ENCODE measurements at regions not wholly inside any gene's neighbourhood (a gene's known extent, or its start where the extent isn't known, plus 50 kb on each side); places are given as distances from the start of the nearest gene placed in this dataset.
"Not testable (repeated sequence)": the region's sequence is repeated elsewhere in the genome, so short reads cannot be mapped to it uniquely, and the experiment has no call there.

GRCh38 chr3:178352326-178353005, 183.8 kb upstream of the KCNMB2 start:
- no peak for DNase-seq (ENCODE audit: low spot score)

- DNase-seq (ENCODE audit: low spot score): no peak
Measured at GRCh38 chr3:178353006-178353694, 183.1 kb upstream of the KCNMB2 start.

GRCh38 chr3:178359728-178360127, 176.5 kb upstream of the KCNMB2 start:
- no peak for DNase-seq (ENCODE audit: low spot score)

GRCh38 chr3:178363048-178363447, 173.2 kb upstream of the KCNMB2 start:
- DNase-seq (ENCODE audit: low spot score): not testable (repeated sequence)

- no peak for DNase-seq (ENCODE audit: low spot score)
Measured at GRCh38 chr3:178367817-178368617, 168.2 kb upstream of the KCNMB2 start.

- no peak for DNase-seq (ENCODE audit: low spot score)
Measured at GRCh38 chr3:178369006-178369405, 167.2 kb upstream of the KCNMB2 start.

GRCh38 chr3:178369811-178370210, 166.4 kb upstream of the KCNMB2 start:
- DNase-seq (ENCODE audit: low spot score): no peak

- no peak for DNase-seq (ENCODE audit: low spot score)
Measured at GRCh38 chr3:178370387-178370786, 165.8 kb upstream of the KCNMB2 start.

- no peak for DNase-seq (ENCODE audit: low spot score)
Measured at GRCh38 chr3:178381555-178381954, 154.7 kb upstream of the KCNMB2 start.

- no peak for DNase-seq (ENCODE audit: low spot score)
Measured at GRCh38 chr3:178381971-178382448, 154.2 kb upstream of the KCNMB2 start.

GRCh38 chr3:178382449-178383061, 153.7 kb upstream of the KCNMB2 start:
- no peak for DNase-seq (ENCODE audit: low spot score)

GRCh38 chr3:178384321-178385230, 151.7 kb upstream of the KCNMB2 start:
- DNase-seq (ENCODE audit: low spot score): no peak

GRCh38 chr3:178385280-178385952, 150.8 kb upstream of the KCNMB2 start:
- no peak for DNase-seq (ENCODE audit: low spot score)

- no peak for DNase-seq (ENCODE audit: low spot score)
Measured at GRCh38 chr3:178386401-178386800, 149.8 kb upstream of the KCNMB2 start.

GRCh38 chr3:178386880-178387279, 149.4 kb upstream of the KCNMB2 start:
- DNase-seq (ENCODE audit: low spot score): no peak

- DNase-seq (ENCODE audit: low spot score): no peak
Measured at GRCh38 chr3:178388473-178388872, 147.8 kb upstream of the KCNMB2 start.

GRCh38 chr3:178389258-178389657, 147.0 kb upstream of the KCNMB2 start:
- no peak for DNase-seq (ENCODE audit: low spot score)

- no peak for DNase-seq (ENCODE audit: low spot score)
Measured at GRCh38 chr3:178392511-178392926, 143.7 kb upstream of the KCNMB2 start.

- DNase-seq (ENCODE audit: low spot score): no peak
Measured at GRCh38 chr3:178393146-178393545, 143.1 kb upstream of the KCNMB2 start.

- DNase-seq (ENCODE audit: low spot score): no peak
Measured at GRCh38 chr3:178393824-178394223, 142.4 kb upstream of the KCNMB2 start.

- no peak for DNase-seq (ENCODE audit: low spot score)
Measured at GRCh38 chr3:178396318-178396717, 139.9 kb upstream of the KCNMB2 start.

Measured in left forelimb (tissue), 1 donor.